AG04450 (cell line): ENCODE measurements at regions not wholly inside any gene's neighbourhood (a gene's known extent, or its start where the extent isn't known, plus 50 kb on each side); places are given as distances from the start of the nearest gene placed in this dataset.

Experiments
- CTCF ChIA-PET: fragments of 300-600, 350-600 bp; formaldehyde crosslinking; extraction: SDS; loops from one replicate; lab custom pipeline; 2022; ENCODE audit warnings: antibody characterized with exemption, inconsistent platforms; lab: Charles Lee
- POLR2A ChIA-PET: fragments of 350-600 bp; formaldehyde crosslinking; extraction: SDS; loops from one replicate; lab custom pipeline; 2021; ENCODE audit warnings: antibody characterized with exemption, inconsistent platforms; lab: Yijun Ruan, JAX
- DNase-seq: peaks from one replicate; pipeline ENCODE4 v3.0.0-alpha.2; 2011; ENCODE audit warnings: low read depth, low spot score
- H3K27ac ChIP-seq: one replicate; pipeline ENCODE4 v1.5.1; 2012; ENCODE audit warnings: low read depth, low read length, control low read depth
- H3K27me3 ChIP-seq: one replicate; pipeline ENCODE4 v1.6.0; 2012; ENCODE audit warnings: low read length; ENCODE audit not compliant: control insufficient read depth, insufficient read depth
- H3K4me3 ChIP-seq: 2 replicates; pipeline ENCODE4 v1.5.1; 2011; ENCODE audit warnings: mild to moderate bottlenecking, low read depth, low read length, control low read depth
- H3K9me3 ChIP-seq: 2 replicates; pipeline ENCODE4 v1.5.1; 2012; ENCODE audit warnings: low read length; ENCODE audit not compliant: control insufficient read depth, insufficient read depth
- TF ChIP-seq, protein P1 (sequence below): IDR thresholded peaks from 2 replicates; pipeline ENCODE4 v1.5.1; 2011; ENCODE audit warnings: low read depth, low read length, control low read depth, inconsistent platforms

DNA sequence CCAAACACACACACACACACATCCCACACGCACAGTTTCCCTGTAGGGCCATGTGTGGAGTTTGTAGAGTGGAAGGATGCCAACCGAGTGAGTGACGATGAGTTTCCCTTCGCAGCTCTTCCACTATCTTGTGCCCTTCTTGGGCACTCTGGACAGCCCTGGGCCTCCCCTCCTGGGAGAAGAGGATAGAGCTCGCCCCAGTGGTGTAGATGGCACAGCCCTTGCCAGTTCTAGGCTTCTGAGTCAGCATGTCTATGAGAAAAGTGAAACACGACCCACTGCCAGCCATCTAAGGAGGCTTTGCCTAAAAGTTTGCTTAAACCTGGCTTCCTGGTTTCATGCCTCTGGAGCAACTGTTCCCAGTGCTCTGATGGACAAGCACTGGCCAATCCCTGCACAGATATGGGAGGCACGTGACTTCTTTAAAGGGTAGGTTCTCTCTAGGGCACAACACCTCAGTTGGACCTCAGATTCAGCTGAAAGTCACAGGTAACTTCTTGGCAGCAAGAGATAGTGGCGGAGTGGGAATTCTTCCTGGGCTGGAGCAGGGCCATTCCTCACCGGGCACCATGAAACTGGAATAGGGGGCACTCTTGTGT lies 195.9 kb upstream of the GALNT2 start:
- Histone ChIP-seq H3K9me3 (no peaks in the 10 kb centered on the region), H3K4me3 (no peak overlapping the region), H3K27ac (no peak overlapping the region), H3K27me3 (no peaks in the 10 kb centered on the region)
- ChIA-PET POLR2A (no interaction called here), CTCF (no interaction called here)
- no peak for DNase-seq
- TF ChIP-seq, protein P1, sequence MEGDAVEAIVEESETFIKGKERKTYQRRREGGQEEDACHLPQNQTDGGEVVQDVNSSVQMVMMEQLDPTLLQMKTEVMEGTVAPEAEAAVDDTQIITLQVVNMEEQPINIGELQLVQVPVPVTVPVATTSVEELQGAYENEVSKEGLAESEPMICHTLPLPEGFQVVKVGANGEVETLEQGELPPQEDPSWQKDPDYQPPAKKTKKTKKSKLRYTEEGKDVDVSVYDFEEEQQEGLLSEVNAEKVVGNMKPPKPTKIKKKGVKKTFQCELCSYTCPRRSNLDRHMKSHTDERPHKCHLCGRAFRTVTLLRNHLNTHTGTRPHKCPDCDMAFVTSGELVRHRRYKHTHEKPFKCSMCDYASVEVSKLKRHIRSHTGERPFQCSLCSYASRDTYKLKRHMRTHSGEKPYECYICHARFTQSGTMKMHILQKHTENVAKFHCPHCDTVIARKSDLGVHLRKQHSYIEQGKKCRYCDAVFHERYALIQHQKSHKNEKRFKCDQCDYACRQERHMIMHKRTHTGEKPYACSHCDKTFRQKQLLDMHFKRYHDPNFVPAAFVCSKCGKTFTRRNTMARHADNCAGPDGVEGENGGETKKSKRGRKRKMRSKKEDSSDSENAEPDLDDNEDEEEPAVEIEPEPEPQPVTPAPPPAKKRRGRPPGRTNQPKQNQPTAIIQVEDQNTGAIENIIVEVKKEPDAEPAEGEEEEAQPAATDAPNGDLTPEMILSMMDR: no peak

DNA sequence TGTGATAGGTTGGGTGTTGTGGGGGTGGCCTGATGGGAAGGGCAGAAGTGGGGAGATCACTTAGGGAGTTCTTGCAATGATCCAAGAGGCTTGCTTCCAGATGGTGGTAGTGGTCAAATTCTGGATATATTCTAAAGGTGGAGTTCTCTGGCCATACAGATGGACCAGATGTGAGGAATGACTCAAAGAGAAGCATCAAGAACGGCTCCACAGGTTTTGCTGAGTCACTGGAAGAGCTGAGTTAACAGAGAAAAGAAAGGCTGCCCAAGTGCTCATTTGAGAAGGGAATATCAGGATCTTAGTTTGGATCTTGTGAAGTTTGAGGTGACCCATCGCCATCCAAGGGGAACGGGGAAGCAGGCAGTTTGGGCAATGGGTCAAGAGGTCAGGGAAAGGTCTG lies 192.9 kb upstream of the GALNT2 start:
- no peaks in the 10 kb centered on the region for H3K9me3 ChIP-seq
- DNase-seq: no peak
- ChIA-PET POLR2A (no interaction called here), CTCF (no interaction called here)
- no peaks in the 10 kb centered on the region for H3K27me3 ChIP-seq
- no peak overlapping the region for H3K27ac ChIP-seq
- TF ChIP-seq, protein P1: no peak
- no peak overlapping the region for H3K4me3 ChIP-seq

DNA sequence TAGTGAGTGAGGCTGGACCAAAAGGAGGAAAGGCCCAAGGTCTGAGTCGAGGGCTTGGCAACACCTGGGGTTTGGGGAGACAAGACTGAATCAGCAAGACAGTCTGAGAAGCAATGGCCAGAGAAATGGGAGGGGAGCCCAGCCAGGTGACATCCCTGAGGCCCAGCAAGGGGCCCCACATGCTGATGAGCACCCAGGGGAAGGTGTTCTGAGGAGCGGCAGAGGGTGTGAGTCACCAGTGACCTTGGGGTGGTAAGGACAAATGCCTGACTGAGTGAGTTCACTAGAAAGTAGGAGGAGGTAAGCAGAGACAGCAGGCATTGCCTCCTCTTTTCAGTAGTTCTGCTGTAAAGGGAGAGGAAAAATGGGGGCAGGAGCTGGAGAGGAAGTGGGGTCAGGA lies 192.4 kb upstream of the GALNT2 start:
- TF ChIP-seq, protein P1: no peak
- H3K9me3 ChIP-seq: no peaks in the 10 kb centered on the region
- POLR2A ChIA-PET: no interaction called here
- H3K27me3 ChIP-seq: no peaks in the 10 kb centered on the region
- no peak for DNase-seq
- no peak overlapping the region for H3K27ac ChIP-seq
- H3K4me3 ChIP-seq: no peak overlapping the region
- CTCF ChIA-PET: no interaction called here

DNA sequence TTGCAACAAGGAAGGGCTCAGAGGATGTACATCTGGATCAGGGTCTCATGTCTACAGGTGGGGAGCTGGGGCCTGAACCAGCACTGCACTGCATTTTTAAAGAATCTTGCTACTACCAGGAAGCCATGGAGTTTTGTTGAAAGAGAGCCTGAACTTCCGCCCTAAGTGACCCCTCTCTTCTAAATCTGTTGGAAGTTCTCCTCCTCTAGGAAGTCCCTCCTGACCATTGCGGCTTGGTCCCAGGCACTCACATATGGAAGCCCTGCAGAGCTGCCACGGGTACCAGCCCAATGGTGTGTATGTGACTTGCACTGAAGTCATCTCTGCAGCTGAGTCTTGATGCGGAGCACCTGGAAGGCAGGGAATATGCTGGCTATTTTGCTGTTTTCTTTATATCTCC lies 192.0 kb upstream of the GALNT2 start:
- TF ChIP-seq, protein P1: no peak
- Histone ChIP-seq H3K4me3 (no peak overlapping the region), H3K27ac (no peak overlapping the region), H3K9me3 (no peaks in the 10 kb centered on the region), H3K27me3 (no peaks in the 10 kb centered on the region)
- CTCF ChIA-PET: no interaction called here
- POLR2A ChIA-PET: no interaction called here
- DNase-seq: no peak

DNA sequence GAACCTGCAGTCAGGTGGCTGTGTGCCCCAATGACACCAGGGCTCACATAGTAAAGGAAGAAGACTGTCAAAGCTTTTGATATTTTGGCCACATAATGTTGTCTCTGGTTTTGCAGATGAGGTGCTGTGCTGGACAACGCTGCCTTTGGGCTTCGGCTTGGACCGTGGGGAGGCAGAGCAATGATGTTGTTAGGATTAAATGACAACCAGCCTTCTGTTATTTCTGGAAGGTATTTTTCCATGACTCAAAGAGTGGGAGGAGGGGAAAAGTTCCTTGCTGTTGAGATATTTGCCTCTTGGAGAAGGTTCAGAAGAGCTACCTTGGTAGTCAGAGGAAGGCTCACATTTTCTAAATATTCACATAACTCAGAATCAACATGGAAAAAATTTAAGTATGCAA lies 187.3 kb upstream of the GALNT2 start:
- no peak for DNase-seq
- CTCF ChIA-PET: no interaction called here
- H3K27me3 ChIP-seq: no peaks in the 10 kb centered on the region
- no peaks in the 10 kb centered on the region for H3K9me3 ChIP-seq
- POLR2A ChIA-PET: no interaction called here
- no peak overlapping the region for H3K4me3 ChIP-seq
- TF ChIP-seq, protein P1: no peak
- no peak overlapping the region for H3K27ac ChIP-seq
